Keratinocyte (primary cell): ENCODE measurements at regions not wholly inside any gene's neighbourhood (a gene's known extent, or its start where the extent isn't known, plus 50 kb on each side); places are given as distances from the start of the nearest gene placed in this dataset.
"Not testable (repeated sequence)": the region's sequence is repeated elsewhere in the genome, so short reads cannot be mapped to it uniquely, and the experiment has no call there.

Source experiments
- DNase-seq: peaks from one replicate; pipeline ENCODE4 v3.0.0-alpha.2; 2011; ENCODE audit warnings: low read depth, missing footprints, low spot score
- FAIRE-seq: peaks from 2 replicates; lab custom pipeline; 2011; peaks lifted over from hg19 to GRCh38; lab: Jason Lieb, UNC
- H2AFZ ChIP-seq: 2 replicates; pipeline ENCODE4 v1.6.0; 2012; ENCODE audit warnings: low read length, control low read depth, inconsistent platforms; ENCODE audit not compliant: control insufficient read depth
- H3K27ac ChIP-seq: 2 replicates; pipeline ENCODE4 v1.5.1; 2011; ENCODE audit warnings: low read length; ENCODE audit not compliant: control insufficient read depth, insufficient read depth
- H3K27me3 ChIP-seq: 3 replicates; pipeline ENCODE4 v1.6.0; 2011; ENCODE audit warnings: low read length; ENCODE audit not compliant: control insufficient read depth, insufficient read depth; ENCODE audit errors: extremely low read depth
- H3K36me3 ChIP-seq, 2 experiments: 2 replicates in 1 of 2; 3 replicates in 1 of 2; pipeline ENCODE4 v1.5.1; 2011; ENCODE audit warnings: low read length in 2 of 2, mild to moderate bottlenecking in 1 of 2; ENCODE audit not compliant: control insufficient read depth in 2 of 2, insufficient read depth in 2 of 2; ENCODE audit errors: extremely low read depth in 1 of 2
- H3K4me1 ChIP-seq: 3 replicates; pipeline ENCODE4 v1.5.1; 2011; ENCODE audit warnings: low read length; ENCODE audit not compliant: control insufficient read depth, insufficient read depth; ENCODE audit errors: extremely low read depth
- H3K4me2 ChIP-seq: 3 replicates; pipeline ENCODE4 v1.6.0; 2011; ENCODE audit warnings: low read depth, low read length; ENCODE audit not compliant: control insufficient read depth, insufficient read depth; ENCODE audit errors: extremely low read depth
- H3K4me3 ChIP-seq, 3 experiments: fragments of 200-600 bp in 1 of 3; sonication (generic) in 1 of 3; 2 replicates in 2 of 3; 3 replicates in 1 of 3; pipeline ENCODE4 v1.5.1; 2011 to 2016; ENCODE audit warnings: low read length in 3 of 3, mild to moderate bottlenecking in 3 of 3, control low read depth in 2 of 3, inconsistent platforms in 1 of 3, low read depth in 1 of 3, mixed read lengths in 1 of 3, mixed run types in 1 of 3, moderate library complexity in 1 of 3; ENCODE audit not compliant: control insufficient read depth in 2 of 3, insufficient read depth in 2 of 3; ENCODE audit errors: extremely low read depth in 1 of 3
- H3K79me2 ChIP-seq: 2 replicates; pipeline ENCODE4 v1.6.0; 2012; ENCODE audit warnings: low read length; ENCODE audit not compliant: control insufficient read depth, insufficient read depth
- H3K9ac ChIP-seq: 3 replicates; pipeline ENCODE4 v1.6.0; 2011; ENCODE audit warnings: low read length; ENCODE audit not compliant: control insufficient read depth, insufficient read depth; ENCODE audit errors: extremely low read depth
- H3K9me1 ChIP-seq: 3 replicates; pipeline ENCODE4 v1.6.0; 2011; ENCODE audit warnings: low read length; ENCODE audit not compliant: control insufficient read depth, insufficient read depth; ENCODE audit errors: extremely low read depth
- H3K9me3 ChIP-seq: 2 replicates; pipeline ENCODE4 v1.5.1; 2012; ENCODE audit warnings: low read depth, low read length; ENCODE audit not compliant: control insufficient read depth
- H4K20me1 ChIP-seq: 3 replicates; pipeline ENCODE4 v1.6.0; 2011; ENCODE audit warnings: low read length; ENCODE audit not compliant: control insufficient read depth, insufficient read depth; ENCODE audit errors: extremely low read depth
- EZH2 ChIP-seq: IDR thresholded peaks from one replicate; pipeline ENCODE4 v1.6.1; 2012; ENCODE audit warnings: inconsistent platforms, mild to moderate bottlenecking, low read length, moderate library complexity
- dilution Hi-C: fragments of 300-500 bp; cut with MboI; formaldehyde crosslinking; loops from one replicate; pipeline ENCODE4 v1.7.0; 2020; ENCODE audit warnings: low sequenced_read_pairs; ENCODE audit not compliant: extremely low pct_ligation_motif_present
- TF ChIP-seq, protein P1 (sequence below), 3 experiments: IDR thresholded peaks in 1 of 3; conservative IDR thresholded peaks in 1 of 3; optimal IDR thresholded peaks in 1 of 3; 2 replicates in 2 of 3; 3 replicates in 1 of 3; pipeline versions ENCODE3 to v1.5.1; 2011; ENCODE audit warnings: low read length in 3 of 3, mild to moderate bottlenecking in 3 of 3, moderate library complexity in 2 of 3, control low read depth in 1 of 3, inconsistent platforms in 1 of 3; ENCODE audit not compliant: insufficient read depth in 2 of 3; ENCODE audit errors: extremely low read depth in 1 of 3

DNA sequence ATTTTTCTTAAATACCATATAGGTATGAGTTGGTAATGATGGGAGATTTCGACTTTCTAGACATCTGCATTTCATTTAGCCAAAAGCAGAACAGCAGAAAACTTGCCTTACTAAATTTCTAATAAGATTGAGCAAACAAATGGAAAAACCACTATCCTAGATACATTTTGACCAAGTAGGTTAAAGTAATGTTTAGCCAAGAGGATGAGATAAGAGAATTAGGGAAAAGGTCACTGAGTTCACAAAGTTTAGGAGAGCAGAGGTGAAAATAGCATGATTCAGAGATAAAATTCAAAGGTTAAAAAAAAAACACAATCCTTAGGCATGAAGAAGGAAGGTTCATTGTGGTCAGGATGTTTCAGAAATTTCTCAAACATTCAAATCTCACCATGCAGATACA is 450.3 kb downstream of the CD83 start:
- Histone ChIP-seq H3K9me1 (no peaks in the 10 kb centered on the region), H3K36me3 (no peaks in the 10 kb centered on the region), H3K9me3 (no peaks in the 10 kb centered on the region), H4K20me1 (no peaks in the 10 kb centered on the region), H3K27me3 (no peaks in the 10 kb centered on the region), H3K4me1 (no peaks in the 10 kb centered on the region), H3K4me2 (no peak overlapping the region), H3K9ac (no peak overlapping the region), H3K79me2 (no peaks in the 10 kb centered on the region), H3K27ac (no peak overlapping the region), H3K4me3 (no peak overlapping the region), H2AFZ (no peak overlapping the region)
- FAIRE-seq: no peak
- TF ChIP-seq, protein P1, sequence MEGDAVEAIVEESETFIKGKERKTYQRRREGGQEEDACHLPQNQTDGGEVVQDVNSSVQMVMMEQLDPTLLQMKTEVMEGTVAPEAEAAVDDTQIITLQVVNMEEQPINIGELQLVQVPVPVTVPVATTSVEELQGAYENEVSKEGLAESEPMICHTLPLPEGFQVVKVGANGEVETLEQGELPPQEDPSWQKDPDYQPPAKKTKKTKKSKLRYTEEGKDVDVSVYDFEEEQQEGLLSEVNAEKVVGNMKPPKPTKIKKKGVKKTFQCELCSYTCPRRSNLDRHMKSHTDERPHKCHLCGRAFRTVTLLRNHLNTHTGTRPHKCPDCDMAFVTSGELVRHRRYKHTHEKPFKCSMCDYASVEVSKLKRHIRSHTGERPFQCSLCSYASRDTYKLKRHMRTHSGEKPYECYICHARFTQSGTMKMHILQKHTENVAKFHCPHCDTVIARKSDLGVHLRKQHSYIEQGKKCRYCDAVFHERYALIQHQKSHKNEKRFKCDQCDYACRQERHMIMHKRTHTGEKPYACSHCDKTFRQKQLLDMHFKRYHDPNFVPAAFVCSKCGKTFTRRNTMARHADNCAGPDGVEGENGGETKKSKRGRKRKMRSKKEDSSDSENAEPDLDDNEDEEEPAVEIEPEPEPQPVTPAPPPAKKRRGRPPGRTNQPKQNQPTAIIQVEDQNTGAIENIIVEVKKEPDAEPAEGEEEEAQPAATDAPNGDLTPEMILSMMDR (optimal IDR thresholded peaks at IDR 0.05 in 1 of 3, IDR thresholded peaks at IDR 0.05 in 1 of 3, conservative IDR thresholded peaks at IDR 0.05 in 1 of 3; ENCODE audit: extremely low read depth in 1 of 3, insufficient read depth in 2 of 3, low read length in 3 of 3): no peak
- TF ChIP-seq EZH2: no peak
- no peak for DNase-seq
- dilution Hi-C loops: no loop called here

DNA sequence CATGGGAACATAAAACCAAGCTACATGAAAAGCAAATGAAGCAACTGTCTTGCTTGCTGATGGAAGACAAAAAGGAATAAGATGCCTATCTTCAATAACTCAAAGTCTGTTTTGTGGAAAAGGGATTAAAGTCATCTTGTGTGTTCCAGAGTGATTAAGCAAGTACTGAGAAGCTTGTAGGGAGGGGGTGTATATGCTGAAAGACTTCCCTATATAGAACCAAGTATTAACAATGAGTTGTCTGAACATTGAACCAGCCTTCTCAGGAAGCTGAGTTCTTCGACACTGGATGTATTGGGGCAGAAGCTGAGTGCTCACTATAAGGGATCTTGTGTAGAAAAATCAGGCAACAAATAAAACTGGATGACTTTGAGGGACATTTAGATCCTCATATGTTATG is 451.8 kb downstream of the CD83 start:
- Histone ChIP-seq H3K4me2 (no peak overlapping the region), H3K9me3 (no peaks in the 10 kb centered on the region), H3K9ac (no peak overlapping the region), H3K36me3 (no peaks in the 10 kb centered on the region), H3K27me3 (no peaks in the 10 kb centered on the region), H3K4me1 (no peaks in the 10 kb centered on the region), H3K27ac (no peak overlapping the region), H2AFZ (no peak overlapping the region), H4K20me1 (no peaks in the 10 kb centered on the region), H3K79me2 (no peaks in the 10 kb centered on the region), H3K4me3 (no peak overlapping the region), H3K9me1 (no peaks in the 10 kb centered on the region)
- dilution Hi-C loops: no loop called here
- TF ChIP-seq EZH2: no peak
- TF ChIP-seq, protein P1 (optimal IDR thresholded peaks at IDR 0.05 in 1 of 3, IDR thresholded peaks at IDR 0.05 in 1 of 3, conservative IDR thresholded peaks at IDR 0.05 in 1 of 3; ENCODE audit: extremely low read depth in 1 of 3, insufficient read depth in 2 of 3, low read length in 3 of 3): no peak
- DNase-seq (no peak), FAIRE-seq (no peak)

DNA sequence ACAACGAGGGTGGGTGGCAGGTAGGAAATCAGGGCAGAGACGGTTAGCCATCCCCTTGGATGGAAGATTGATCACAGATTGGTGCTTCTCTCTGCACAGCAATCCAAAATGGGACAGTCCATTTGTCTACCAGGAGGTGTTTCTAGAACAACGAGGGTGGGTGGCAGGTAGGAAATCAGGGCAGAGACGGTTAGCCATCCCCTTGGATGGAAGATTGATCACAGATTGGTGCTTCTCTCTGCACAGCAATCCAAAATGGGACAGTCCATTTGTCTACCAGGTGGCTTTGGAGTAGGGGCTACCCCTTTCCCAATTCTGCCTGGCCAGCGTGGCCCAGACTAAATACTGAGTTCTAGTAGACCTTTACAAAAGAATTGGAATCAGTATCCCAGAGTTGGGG is 452.3 kb downstream of the CD83 start:
- H3K79me2 ChIP-seq, DNase-seq, H2AFZ ChIP-seq, H3K27ac ChIP-seq, H3K4me2 ChIP-seq, H3K36me3 ChIP-seq, dilution Hi-C loops, H3K9me3 ChIP-seq, H3K27me3 ChIP-seq, H3K4me1 ChIP-seq, H3K9ac ChIP-seq, H3K4me3 ChIP-seq, FAIRE-seq, H3K9me1 ChIP-seq, H4K20me1 ChIP-seq: not testable (repeated sequence)
